Panc1 (cell line): ENCODE measurements at regions not wholly inside any gene's neighbourhood (a gene's known extent, or its start where the extent isn't known, plus 50 kb on each side); places are given as distances from the start of the nearest gene placed in this dataset.

Experiments
- ATAC-seq: fragments of 200-7000 bp; cut with Tn5 transposase; 2 replicates; pipeline ENCODE4 v1.9.1; 2020; ENCODE audit warnings: mild to moderate bottlenecking, moderate library complexity
- BruUV-seq: library from RNA; stranded (reverse); fragments of 400-500 nt; replicated peaks from 2 replicates; lab custom pipeline; 2021; lab: Mats Ljungman, UMichigan
- CTCF ChIA-PET: fragments of 300-600 bp; sonication (Branson Sonifier 250); formaldehyde crosslinking; loops from one replicate; lab custom pipeline; 2022; ENCODE audit warnings: antibody characterized with exemption; lab: Charles Lee
- POLR2A ChIA-PET: fragments of 300-600 bp; sonication (Branson Sonifier 250); formaldehyde crosslinking; loops from one replicate; lab custom pipeline; 2022; ENCODE audit warnings: antibody characterized with exemption; lab: Charles Lee
- DNase-seq: peaks from one replicate; pipeline ENCODE4 v3.0.0-alpha.2; 2010; ENCODE audit warnings: low read depth, low spot score
- H3K27ac ChIP-seq: 2 replicates; pipeline ENCODE4 v1.5.1; 2011; ENCODE audit warnings: mild to moderate bottlenecking, low read length, inconsistent platforms
- H3K27me3 ChIP-seq: fragments of 200-500 bp; sonication (Bioruptor generic); 2 replicates; pipeline ENCODE4 v1.6.0; 2014; ENCODE audit warnings: low read length, inconsistent platforms; ENCODE audit not compliant: control insufficient read depth, insufficient read depth
- H3K36me3 ChIP-seq: fragments of 200-500 bp; sonication (Bioruptor generic); 2 replicates; pipeline ENCODE4 v1.5.1; 2014; ENCODE audit warnings: inconsistent platforms, mild to moderate bottlenecking, low read length, moderate library complexity; ENCODE audit not compliant: control insufficient read depth, insufficient read depth
- H3K4me1 ChIP-seq: 2 replicates; pipeline ENCODE4 v1.5.1; 2011; ENCODE audit warnings: inconsistent platforms, mild to moderate bottlenecking, low read length, moderate library complexity; ENCODE audit not compliant: control insufficient read depth, insufficient read depth
- H3K4me3 ChIP-seq, 2 experiments: 2 replicates each; pipeline ENCODE4 v1.5.1; 2011 to 2012; ENCODE audit warnings: low read depth in 2 of 2, low read length in 2 of 2, mild to moderate bottlenecking in 2 of 2, inconsistent platforms in 1 of 2, moderate library complexity in 1 of 2
- H3K9me3 ChIP-seq: fragments of 200-500 bp; sonication (Bioruptor generic); 2 replicates; pipeline ENCODE4 v1.5.1; 2014; ENCODE audit warnings: low read depth, mild to moderate bottlenecking, inconsistent platforms, low read length, moderate library complexity; ENCODE audit not compliant: control insufficient read depth, insufficient read depth
- POLR2AphosphoS5 ChIP-seq: IDR thresholded peaks from 2 replicates; pipeline ENCODE4 v1.6.1; 2012; ENCODE audit warnings: mild to moderate bottlenecking, low read depth, low read length, moderate library complexity
- SIN3A ChIP-seq: IDR thresholded peaks from 2 replicates; pipeline ENCODE4 v1.6.1; 2012; ENCODE audit warnings: low read depth, mild to moderate bottlenecking, low read length, moderate library complexity, borderline replicate concordance; ENCODE audit not compliant: insufficient read depth
- TCF7L2 ChIP-seq: IDR thresholded peaks from 2 replicates; pipeline ENCODE4 v1.6.1; 2011; ENCODE audit warnings: mild to moderate bottlenecking, low read depth, low read length, inconsistent platforms
- in situ Hi-C: cut with HindIII; loops from 2 replicates; pipeline ENCODE4 v1.10.0; 2016; ENCODE audit warnings: low sequenced_read_pairs, low pct_unique_long_range_greater_than_20kb
- intact Hi-C: fragments of 100-400 bp; cut with micrococcal nuclease; formaldehyde crosslinking; loops from one replicate; pipeline ENCODE4 v1.10.0; 2022; ENCODE audit not compliant: unreplicated experiment
- TF ChIP-seq, protein P1 (sequence below): fragments of 450-650 bp; IDR thresholded peaks from 2 replicates; pipeline ENCODE4 v1.5.1; 2017; ENCODE audit warnings: mild to moderate bottlenecking
- TF ChIP-seq, protein P2 (sequence below), 2 experiments: IDR thresholded peaks; 2 replicates each; pipeline ENCODE4 v1.6.1; 2011 to 2012; ENCODE audit warnings: low read depth in 2 of 2, control low read depth in 1 of 2, low read length in 1 of 2, mild to moderate bottlenecking in 1 of 2, moderate library complexity in 1 of 2; ENCODE audit not compliant: insufficient read depth in 1 of 2

DNA sequence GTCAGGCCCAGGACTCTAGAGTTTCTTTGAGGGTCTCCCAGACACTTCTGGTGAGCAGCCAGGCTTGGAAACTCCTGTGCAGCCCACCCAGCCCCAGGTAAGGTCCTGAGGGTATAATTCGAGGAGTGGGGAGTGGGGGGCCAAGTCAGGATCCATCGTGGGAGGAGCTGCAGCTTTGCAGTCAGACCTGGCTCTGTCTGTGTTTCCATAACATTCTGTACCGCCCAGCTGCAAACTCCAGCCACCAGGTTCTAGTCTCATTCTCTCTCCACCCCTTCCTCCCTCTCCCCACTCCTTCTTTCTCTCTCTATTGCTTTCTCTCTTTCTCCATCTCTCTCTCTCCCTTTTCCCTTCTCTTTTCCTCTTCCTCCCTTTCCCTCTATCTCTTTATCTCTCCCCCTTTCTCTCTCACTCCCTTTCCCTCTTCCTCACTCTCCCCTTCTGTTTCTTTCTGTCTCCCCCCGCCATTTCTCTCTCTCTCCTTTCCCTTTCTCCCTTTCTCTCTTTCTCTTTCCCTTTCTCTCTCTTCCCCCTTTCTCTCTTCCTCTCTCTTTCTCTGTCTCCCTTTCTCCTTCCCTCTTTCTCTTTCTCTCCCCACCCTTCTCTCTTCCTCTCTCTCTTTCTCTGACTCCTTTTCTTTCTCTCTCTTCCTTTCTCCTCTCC, 127.2 kb downstream of the MN1 start:
- H3K9me3 ChIP-seq = no peaks in the 10 kb centered on the region
- no peaks in the 10 kb centered on the region for H3K27me3 ChIP-seq
- BruUV-seq = no TSS peak
- H3K27ac ChIP-seq = no peak overlapping the region
- ChIA-PET POLR2A (no interaction called here), CTCF (no interaction called here)
- intact Hi-C loops = no loop called here
- no peak for TF ChIP-seq TCF7L2
- TF ChIP-seq POLR2AphosphoS5 = no peak
- no peak for TF ChIP-seq SIN3A
- TF ChIP-seq, protein P1, sequence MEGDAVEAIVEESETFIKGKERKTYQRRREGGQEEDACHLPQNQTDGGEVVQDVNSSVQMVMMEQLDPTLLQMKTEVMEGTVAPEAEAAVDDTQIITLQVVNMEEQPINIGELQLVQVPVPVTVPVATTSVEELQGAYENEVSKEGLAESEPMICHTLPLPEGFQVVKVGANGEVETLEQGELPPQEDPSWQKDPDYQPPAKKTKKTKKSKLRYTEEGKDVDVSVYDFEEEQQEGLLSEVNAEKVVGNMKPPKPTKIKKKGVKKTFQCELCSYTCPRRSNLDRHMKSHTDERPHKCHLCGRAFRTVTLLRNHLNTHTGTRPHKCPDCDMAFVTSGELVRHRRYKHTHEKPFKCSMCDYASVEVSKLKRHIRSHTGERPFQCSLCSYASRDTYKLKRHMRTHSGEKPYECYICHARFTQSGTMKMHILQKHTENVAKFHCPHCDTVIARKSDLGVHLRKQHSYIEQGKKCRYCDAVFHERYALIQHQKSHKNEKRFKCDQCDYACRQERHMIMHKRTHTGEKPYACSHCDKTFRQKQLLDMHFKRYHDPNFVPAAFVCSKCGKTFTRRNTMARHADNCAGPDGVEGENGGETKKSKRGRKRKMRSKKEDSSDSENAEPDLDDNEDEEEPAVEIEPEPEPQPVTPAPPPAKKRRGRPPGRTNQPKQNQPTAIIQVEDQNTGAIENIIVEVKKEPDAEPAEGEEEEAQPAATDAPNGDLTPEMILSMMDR = no peak
- TF ChIP-seq, protein P2, sequence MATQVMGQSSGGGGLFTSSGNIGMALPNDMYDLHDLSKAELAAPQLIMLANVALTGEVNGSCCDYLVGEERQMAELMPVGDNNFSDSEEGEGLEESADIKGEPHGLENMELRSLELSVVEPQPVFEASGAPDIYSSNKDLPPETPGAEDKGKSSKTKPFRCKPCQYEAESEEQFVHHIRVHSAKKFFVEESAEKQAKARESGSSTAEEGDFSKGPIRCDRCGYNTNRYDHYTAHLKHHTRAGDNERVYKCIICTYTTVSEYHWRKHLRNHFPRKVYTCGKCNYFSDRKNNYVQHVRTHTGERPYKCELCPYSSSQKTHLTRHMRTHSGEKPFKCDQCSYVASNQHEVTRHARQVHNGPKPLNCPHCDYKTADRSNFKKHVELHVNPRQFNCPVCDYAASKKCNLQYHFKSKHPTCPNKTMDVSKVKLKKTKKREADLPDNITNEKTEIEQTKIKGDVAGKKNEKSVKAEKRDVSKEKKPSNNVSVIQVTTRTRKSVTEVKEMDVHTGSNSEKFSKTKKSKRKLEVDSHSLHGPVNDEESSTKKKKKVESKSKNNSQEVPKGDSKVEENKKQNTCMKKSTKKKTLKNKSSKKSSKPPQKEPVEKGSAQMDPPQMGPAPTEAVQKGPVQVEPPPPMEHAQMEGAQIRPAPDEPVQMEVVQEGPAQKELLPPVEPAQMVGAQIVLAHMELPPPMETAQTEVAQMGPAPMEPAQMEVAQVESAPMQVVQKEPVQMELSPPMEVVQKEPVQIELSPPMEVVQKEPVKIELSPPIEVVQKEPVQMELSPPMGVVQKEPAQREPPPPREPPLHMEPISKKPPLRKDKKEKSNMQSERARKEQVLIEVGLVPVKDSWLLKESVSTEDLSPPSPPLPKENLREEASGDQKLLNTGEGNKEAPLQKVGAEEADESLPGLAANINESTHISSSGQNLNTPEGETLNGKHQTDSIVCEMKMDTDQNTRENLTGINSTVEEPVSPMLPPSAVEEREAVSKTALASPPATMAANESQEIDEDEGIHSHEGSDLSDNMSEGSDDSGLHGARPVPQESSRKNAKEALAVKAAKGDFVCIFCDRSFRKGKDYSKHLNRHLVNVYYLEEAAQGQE (IDR thresholded peaks at IDR 0.05; ENCODE audit: insufficient read depth in 1 of 2, low read depth in 2 of 2, low read length in 1 of 2) = no peak
- H3K4me3 ChIP-seq = no peak overlapping the region
- DNase-seq (no peak), ATAC-seq (no peak)
- H3K4me1 ChIP-seq = no peaks in the 10 kb centered on the region
- no peaks in the 10 kb centered on the region for H3K36me3 ChIP-seq
- in situ Hi-C loops = no loop called here

DNA sequence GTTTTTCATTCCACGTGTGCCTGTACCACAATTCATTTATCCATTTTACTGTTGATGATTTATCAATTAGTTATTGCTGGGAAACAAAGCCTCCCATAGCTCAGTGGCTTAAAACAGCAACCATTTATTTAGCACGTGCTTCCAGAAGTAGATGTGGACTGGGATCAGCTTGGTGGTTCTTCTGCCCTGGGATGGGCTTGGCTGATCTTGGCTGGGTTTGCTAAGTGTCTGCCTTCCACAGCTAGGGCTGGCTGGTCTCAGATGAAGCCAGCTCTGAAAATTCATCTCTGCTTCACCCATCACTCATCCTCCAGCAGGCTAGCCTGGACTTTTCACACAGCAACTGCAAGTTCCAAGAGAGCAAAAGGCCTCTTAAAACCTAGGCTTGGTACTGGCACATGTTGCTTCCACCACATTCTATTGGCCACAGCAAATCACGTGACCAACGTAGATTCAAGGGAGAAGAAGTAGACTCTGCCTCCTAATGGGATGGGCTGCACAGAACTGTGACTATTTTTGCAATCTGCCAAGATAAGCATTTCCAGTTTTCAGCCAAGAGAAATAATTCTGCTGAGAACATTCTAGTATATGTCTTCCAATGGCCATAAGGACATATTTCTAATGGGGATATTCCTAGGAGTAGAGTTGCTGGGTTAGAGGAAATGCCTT, 124.9 kb downstream of the MN1 start:
- H3K4me1 ChIP-seq = no peaks in the 10 kb centered on the region
- no TSS peak for BruUV-seq
- DNase-seq = no peak
- H3K36me3 ChIP-seq = no peaks in the 10 kb centered on the region
- POLR2A ChIA-PET = no interaction called here
- CTCF ChIA-PET = no interaction called here
- H3K4me3 ChIP-seq = no peak overlapping the region
- intact Hi-C loops = no loop called here
- TF ChIP-seq, protein P2 (IDR thresholded peaks at IDR 0.05; ENCODE audit: insufficient read depth in 1 of 2, low read depth in 2 of 2, low read length in 1 of 2) = no peak
- TF ChIP-seq, protein P1 = no peak
- TF ChIP-seq POLR2AphosphoS5 = no peak
- TF ChIP-seq SIN3A = no peak
- no peak for TF ChIP-seq TCF7L2
- in situ Hi-C loops = no loop called here
- no peak overlapping the region for H3K27ac ChIP-seq
- H3K27me3 ChIP-seq = no peaks in the 10 kb centered on the region
- H3K9me3 ChIP-seq = no peaks in the 10 kb centered on the region
- ATAC-seq = no peak
